ENCODE measurements at regions not wholly inside any gene's neighbourhood (a gene's known extent, or its start where the extent isn't known, plus 50 kb on each side); places are given as distances from the start of the nearest gene placed in this dataset.
"Not testable (repeated sequence)": the region's sequence is repeated elsewhere in the genome, so short reads cannot be mapped to it uniquely, and the experiment has no call there.

- not testable (repeated sequence) for TF ChIP-seq CTCF, EP300, POLR2A (IDR thresholded peaks at IDR 0.05)
Observed at GRCh38 chr4:190121076-190121671, 52.4 kb upstream of the DUX4 start.

All from upper lobe of left lung (tissue), 4 donors.